Left ventricle myocardium inferior (tissue), 1 donor: ENCODE measurements at regions not wholly inside any gene's neighbourhood (a gene's known extent, or its start where the extent isn't known, plus 50 kb on each side); places are given as distances from the start of the nearest gene placed in this dataset.

Experiments
- DNase-seq: peaks from one replicate; pipeline ENCODE4 v3.0.0-alpha.2; 2020
- H3K27ac ChIP-seq: fragments of 200-600 bp; replicated peaks from 2 replicates; pipeline ENCODE4 v1.8.0; 2021
- H3K27me3 ChIP-seq: fragments of 200-600 bp; 2 replicates; pipeline ENCODE4 v1.8.0; 2021; ENCODE audit warnings: low read depth
- H3K36me3 ChIP-seq: fragments of 200-600 bp; 2 replicates; pipeline ENCODE4 v1.8.0; 2021
- H3K4me1 ChIP-seq: fragments of 200-600 bp; 2 replicates; pipeline ENCODE4 v1.8.0; 2021
- H3K4me3 ChIP-seq: fragments of 200-600 bp; 2 replicates; pipeline ENCODE4 v1.8.0; 2021; ENCODE audit warnings: mild to moderate bottlenecking, moderate library complexity
- H3K9me3 ChIP-seq: fragments of 200-600 bp; replicated peaks from 2 replicates; pipeline ENCODE4 v1.8.0; 2021
- intact Hi-C: fragments of 100-400 bp; cut with micrococcal nuclease; formaldehyde crosslinking; loops from one replicate; pipeline ENCODE4 v1.11.0; 2022
- TF ChIP-seq, protein P1 (sequence below): fragments of 200-600 bp; IDR thresholded peaks from 2 replicates; pipeline ENCODE4 v1.8.0; 2021; ENCODE audit warnings: antibody characterized with exemption, mild to moderate bottlenecking, borderline replicate concordance
- donor health status: DM: no; HTN: yes; CAD: no; lungs with severe emphysema.

DNA sequence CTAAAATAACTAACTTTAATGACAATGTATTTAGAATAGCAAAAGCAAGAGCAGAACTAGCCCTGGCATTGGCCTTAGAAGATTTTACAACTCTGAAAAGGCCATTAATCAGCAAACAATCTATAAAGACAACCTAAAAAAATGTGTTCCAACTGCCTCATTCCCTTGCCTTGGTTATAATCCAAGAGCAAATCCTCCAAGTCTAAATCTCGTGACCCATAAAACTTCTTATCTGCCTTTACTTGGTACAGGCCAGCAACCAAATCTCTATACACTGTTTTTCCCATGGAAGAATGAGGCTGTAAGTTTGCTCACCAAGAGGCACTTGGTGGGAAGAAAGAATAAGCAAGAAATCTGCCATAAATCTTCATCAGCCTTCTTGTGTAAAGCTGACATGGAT, 175.3 kb upstream of the MID1 start:
- intact Hi-C loops, result no loop called here
- Histone ChIP-seq H3K27ac (no peak overlapping the region), H3K36me3 (no peaks in the 10 kb centered on the region), H3K4me1 (no peaks in the 10 kb centered on the region), H3K9me3 (no peaks in the 10 kb centered on the region), H3K4me3 (no peak overlapping the region), H3K27me3 (no peaks in the 10 kb centered on the region)
- DNase-seq, result no peak
- TF ChIP-seq, protein P1, sequence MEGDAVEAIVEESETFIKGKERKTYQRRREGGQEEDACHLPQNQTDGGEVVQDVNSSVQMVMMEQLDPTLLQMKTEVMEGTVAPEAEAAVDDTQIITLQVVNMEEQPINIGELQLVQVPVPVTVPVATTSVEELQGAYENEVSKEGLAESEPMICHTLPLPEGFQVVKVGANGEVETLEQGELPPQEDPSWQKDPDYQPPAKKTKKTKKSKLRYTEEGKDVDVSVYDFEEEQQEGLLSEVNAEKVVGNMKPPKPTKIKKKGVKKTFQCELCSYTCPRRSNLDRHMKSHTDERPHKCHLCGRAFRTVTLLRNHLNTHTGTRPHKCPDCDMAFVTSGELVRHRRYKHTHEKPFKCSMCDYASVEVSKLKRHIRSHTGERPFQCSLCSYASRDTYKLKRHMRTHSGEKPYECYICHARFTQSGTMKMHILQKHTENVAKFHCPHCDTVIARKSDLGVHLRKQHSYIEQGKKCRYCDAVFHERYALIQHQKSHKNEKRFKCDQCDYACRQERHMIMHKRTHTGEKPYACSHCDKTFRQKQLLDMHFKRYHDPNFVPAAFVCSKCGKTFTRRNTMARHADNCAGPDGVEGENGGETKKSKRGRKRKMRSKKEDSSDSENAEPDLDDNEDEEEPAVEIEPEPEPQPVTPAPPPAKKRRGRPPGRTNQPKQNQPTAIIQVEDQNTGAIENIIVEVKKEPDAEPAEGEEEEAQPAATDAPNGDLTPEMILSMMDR, result no peak

DNA sequence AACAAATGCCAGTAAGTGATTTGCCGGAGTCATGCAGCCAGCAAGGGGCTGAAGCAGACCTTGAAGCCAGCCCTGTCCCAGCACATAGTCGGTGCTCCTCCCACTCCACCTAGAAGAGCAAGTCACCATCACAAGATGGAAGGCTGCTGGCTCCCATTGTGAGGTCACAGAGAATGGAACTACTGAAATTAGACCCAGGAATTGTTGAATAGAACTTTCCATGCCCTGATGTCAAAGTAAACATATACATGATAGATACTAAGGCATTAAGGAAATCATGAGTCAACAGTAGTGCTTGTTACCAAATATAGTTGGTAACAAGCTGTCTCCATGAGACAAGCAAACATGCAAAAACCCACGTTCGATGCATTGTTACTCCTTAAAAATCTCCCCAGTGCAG, 177.1 kb upstream of the MID1 start:
- Histone ChIP-seq H3K27ac (no peak overlapping the region), H3K4me1 (no peaks in the 10 kb centered on the region), H3K4me3 (no peak overlapping the region), H3K27me3 (no peaks in the 10 kb centered on the region), H3K9me3 (no peaks in the 10 kb centered on the region), H3K36me3 (no peaks in the 10 kb centered on the region)
- no peak for DNase-seq
- intact Hi-C loops, result no loop called here
- TF ChIP-seq, protein P1, result no peak

- no peak for DNase-seq
- Histone ChIP-seq H3K4me3 (no peak overlapping the region), H3K27me3 (no peaks in the 10 kb centered on the region), H3K27ac (no peak overlapping the region), H3K9me3 (no peaks in the 10 kb centered on the region), H3K4me1 (no peaks in the 10 kb centered on the region), H3K36me3 (no peaks in the 10 kb centered on the region)
- TF ChIP-seq, protein P1, result no peak
- intact Hi-C loops, result no loop called here
Measured at GRCh38 chrX:10798041-10798440, 177.7 kb upstream of the MID1 start.

DNA sequence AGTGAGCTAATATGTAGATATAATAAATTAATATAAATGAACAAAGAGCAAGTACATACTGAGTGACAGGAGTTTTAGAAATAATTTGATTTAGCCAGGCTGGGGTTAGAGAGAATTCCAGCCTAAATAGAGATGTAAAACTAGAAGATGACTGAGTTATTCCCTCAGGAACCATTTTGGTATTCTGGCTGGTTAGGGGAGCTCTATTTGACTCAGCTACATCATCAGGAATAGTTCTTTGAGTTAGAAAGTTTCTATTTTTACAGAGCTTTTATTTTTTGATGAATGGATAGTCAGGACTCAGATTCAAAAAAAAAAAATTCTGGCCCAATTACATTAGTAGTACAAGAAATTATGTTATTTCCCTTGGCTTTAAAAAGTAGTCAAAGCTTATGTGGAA, 180.4 kb upstream of the MID1 start:
- intact Hi-C loops, result no loop called here
- DNase-seq, result no peak
- Histone ChIP-seq H3K4me1 (no peaks in the 10 kb centered on the region), H3K9me3 (no peaks in the 10 kb centered on the region), H3K4me3 (no peak overlapping the region), H3K36me3 (no peaks in the 10 kb centered on the region), H3K27me3 (no peaks in the 10 kb centered on the region), H3K27ac (no peak overlapping the region)
- TF ChIP-seq, protein P1, result no peak

DNA sequence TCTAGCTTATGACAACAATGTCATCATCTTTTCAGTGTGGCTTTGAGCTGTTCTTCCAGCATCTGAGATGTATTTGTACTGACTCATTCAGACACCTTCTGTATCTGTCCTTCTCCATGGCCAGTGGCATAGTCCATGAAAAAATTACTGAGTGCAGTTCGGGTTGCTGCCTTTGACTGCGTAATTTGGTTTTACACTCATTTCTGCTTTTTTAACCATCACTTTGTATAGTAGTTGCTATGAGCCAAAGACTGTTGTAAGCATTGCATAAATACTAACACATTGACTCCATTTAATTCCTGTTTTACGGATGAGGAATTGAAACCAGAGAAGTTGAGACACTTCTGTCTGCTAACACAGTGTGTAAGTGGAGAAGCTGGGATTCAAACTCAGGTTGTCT, 190.7 kb upstream of the MID1 start:
- no peak for DNase-seq
- Histone ChIP-seq H3K27ac (no peak overlapping the region), H3K4me1 (no peaks in the 10 kb centered on the region), H3K27me3 (no peaks in the 10 kb centered on the region), H3K4me3 (no peak overlapping the region), H3K36me3 (no peaks in the 10 kb centered on the region), H3K9me3 (no peaks in the 10 kb centered on the region)
- TF ChIP-seq, protein P1, result no peak
- intact Hi-C loops, result no loop called here

DNA sequence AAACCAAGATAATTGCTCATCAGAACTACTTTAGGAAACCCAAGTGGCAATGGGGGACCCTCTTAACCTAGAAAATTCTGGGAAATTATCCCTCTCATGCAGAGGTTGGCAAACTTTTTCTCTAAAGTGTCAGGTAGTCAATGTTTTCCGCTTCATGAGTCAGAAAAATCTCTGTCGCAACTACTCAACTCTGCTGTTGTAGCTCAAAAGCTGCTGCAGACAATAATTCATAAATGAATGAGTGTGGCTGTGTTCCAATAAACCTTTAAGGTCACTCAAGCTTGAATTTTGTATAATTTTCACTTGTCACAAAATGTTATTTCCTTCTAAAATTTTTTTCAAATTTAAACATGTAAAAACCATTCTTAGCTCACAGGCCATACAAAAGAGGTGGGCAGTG, 193.4 kb upstream of the MID1 start:
- TF ChIP-seq, protein P1, result no peak
- H3K4me3 ChIP-seq, result no peak overlapping the region
- no peaks in the 10 kb centered on the region for H3K36me3 ChIP-seq
- no peaks in the 10 kb centered on the region for H3K9me3 ChIP-seq
- H3K4me1 ChIP-seq, result no peaks in the 10 kb centered on the region
- no peak overlapping the region for H3K27ac ChIP-seq
- DNase-seq, result no peak
- H3K27me3 ChIP-seq, result no peaks in the 10 kb centered on the region
- intact Hi-C loops, result no loop called here
